T-helper 2 cell (primary cell): ENCODE measurements at regions not wholly inside any gene's neighbourhood (a gene's known extent, or its start where the extent isn't known, plus 50 kb on each side); places are given as distances from the start of the nearest gene placed in this dataset.
"Not testable (repeated sequence)": the region's sequence is repeated elsewhere in the genome, so short reads cannot be mapped to it uniquely, and the experiment has no call there.

Source experiments
- DNase-seq, 5 experiments: peaks; one replicate each; pipeline versions ENCODE4 v3.0.0 to v3.0.0-alpha.2; 2012 to 2022

DNA sequence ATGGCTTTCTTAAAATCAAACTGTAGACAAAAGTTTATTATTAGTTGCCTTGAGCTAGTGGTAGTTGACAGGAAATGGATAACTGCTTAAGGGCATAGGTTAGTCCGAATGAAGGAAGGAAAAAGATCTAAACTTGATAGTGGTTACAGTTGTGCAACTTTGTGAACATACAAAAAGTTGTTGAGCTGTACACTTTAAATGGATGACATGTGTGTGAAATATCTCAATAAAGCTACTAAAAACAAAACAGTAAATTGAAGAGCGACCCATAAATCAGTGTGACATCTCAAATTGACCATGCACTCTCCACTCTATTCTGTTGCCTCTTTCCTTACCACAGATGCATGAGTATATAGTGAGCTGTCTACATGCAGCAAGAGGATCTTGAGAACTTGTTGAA, 1757.8 kb downstream of the PCDH9 start:
- no peak for DNase-seq

DNA sequence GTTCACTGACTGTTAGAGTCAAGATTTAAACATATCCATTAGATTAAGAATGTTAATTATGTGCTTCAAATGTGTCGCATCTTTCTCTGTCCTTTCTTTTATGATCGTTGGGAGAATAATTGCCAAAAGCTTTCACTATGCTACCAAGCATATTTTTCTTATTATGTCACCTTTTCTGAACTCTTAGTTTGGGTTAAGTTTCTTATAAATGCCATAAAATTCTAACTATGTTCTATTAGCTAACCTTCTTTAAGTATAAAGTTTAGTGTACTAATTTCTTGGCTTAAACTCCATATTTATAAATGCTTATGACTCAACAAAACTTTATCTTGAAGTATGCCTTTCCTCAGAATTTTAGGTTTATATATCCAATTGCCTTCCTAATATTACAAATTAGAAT, 1759.4 kb downstream of the PCDH9 start:
- DNase-seq: no peak

GRCh38 chr13:65468628-65469027, 1761.5 kb downstream of the PCDH9 start:
- no peak for DNase-seq

DNA sequence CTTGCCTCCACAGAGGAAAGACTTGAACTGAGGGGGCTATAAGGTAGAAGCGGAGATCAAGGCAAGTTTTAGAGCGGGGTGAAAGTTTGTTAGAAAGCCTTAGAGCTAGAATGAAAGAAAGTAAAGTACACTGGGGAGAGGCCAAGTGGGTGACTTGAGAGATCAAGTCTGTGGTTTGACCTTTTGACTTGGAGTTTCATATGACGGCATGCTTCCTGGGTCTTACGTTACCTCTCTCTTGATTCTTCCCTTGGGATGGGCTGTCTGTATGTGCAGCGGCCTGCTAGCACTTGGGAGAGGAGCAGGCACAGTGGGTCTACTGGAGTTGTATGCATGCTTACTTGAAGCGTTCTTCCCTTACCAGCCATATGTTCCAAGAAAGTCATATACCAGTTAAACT, 1768.5 kb downstream of the PCDH9 start:
- DNase-seq: no peak

DNA sequence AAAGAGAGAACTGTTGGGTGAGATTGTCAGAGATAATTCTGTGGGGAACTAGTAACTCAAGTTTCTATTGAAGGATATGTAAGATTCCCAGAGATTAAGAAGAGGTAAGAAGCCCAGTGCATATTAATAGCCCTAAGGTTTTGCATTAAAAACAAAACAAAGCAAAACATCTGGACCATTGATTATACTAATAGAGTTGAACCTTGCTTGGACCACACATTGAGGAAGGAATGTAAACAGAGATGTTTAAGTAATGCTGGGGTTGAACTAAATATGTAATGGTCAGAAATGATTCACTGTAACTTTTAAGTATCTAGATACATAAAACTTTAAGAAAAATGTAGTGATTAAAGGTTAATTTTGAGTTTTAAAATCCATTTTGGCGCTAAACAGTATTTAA, 1770.0 kb downstream of the PCDH9 start:
- no peak for DNase-seq

GRCh38 chr13:65456150-65456912, 1773.8 kb downstream of the PCDH9 start:
- no peak for DNase-seq

DNA sequence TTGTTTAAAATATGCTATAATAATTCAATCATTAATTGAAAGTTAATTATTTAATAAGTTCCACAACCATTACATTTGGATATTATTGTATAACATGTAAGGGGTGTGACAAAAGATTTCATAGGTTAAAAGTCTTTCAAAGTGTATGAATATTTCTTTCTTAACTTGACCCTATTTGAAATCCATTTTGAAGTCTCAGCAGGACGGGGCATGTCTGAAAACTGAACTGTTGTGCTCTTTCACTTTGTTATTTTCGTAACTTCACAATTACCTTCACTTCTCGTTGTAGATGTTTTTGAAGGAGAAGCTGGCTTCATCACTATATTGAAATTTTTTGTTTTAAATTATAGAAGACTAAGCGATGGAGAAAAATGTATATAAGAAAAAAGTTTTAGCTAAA, 1775.7 kb downstream of the PCDH9 start:
- DNase-seq: no peak

GRCh38 chr13:65453982-65454381, 1776.2 kb downstream of the PCDH9 start:
- DNase-seq: no peak

GRCh38 chr13:65445340-65445739, 1784.8 kb downstream of the PCDH9 start:
- no peak for DNase-seq

DNA sequence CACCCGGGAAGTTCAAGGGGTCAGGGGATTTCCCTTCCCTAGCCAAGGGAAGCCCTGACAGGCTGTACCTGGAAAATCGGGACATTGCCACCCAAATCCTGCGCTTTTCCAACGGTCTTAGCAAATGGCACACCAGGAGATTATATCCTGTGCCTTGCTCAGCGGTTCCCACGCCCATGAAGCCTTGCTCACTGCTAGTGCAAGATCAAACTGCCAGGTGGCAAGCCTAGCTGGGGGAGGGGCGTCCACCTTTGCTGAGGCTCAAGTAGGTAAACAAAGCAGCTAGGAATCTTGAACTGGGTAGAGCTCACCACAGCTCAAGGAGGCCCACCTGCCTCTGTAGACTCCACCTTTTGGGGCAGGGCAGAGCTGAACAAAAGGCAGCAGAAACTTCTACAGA, 1794.5 kb downstream of the PCDH9 start:
- DNase-seq: no peak

GRCh38 chr13:65417953-65418352, 1812.2 kb downstream of the PCDH9 start:
- no peak for DNase-seq

DNA sequence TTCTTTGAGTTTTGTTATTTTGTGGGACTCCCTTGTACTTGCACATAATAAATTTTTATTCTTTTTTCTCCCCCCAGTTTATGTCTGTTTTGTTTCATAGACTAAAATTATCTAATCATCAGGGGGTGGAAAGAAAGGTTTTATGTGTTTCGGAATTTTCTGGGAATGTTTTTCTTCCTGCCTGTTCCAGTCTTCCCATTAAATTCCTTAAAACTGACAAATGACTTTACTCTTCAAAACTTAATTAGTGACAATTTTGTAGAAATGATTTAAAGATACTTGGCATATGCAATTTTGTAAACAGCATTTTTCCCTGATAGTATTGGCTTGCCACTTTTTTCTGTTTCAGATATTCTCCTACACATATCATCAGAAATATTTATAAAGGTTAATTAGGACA, 1813.4 kb downstream of the PCDH9 start:
- no peak for DNase-seq

DNA sequence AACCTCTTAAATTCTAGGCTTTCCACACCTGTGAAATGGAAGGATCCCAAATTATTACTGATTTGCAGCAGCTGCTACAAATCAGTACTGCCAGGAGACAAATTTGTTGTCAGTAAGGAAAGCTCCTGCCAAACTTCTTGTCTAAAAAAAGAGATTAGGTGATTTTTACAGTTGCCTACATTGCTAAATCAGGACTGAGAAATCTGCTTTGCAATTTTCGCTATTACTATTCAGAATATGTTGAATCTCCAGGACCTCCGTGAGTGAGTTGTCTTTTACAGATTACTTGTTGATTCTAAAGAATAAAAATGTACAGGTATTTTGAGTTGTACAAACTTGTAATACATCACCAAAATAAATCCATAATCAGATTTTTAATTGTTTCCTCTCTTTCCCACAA, 1815.9 kb downstream of the PCDH9 start:
- DNase-seq: no peak

GRCh38 chr13:65411521-65411920, 1818.6 kb downstream of the PCDH9 start:
- DNase-seq: no peak

- no peak for DNase-seq
These were observed 1819.3 kb downstream of the PCDH9 start for GRCh38 chr13:65410791-65411190.

GRCh38 chr13:65401315-65401714, 1828.8 kb downstream of the PCDH9 start:
- no peak for DNase-seq

GRCh38 chr13:65400702-65401101, 1829.4 kb downstream of the PCDH9 start:
- no peak for DNase-seq

DNA sequence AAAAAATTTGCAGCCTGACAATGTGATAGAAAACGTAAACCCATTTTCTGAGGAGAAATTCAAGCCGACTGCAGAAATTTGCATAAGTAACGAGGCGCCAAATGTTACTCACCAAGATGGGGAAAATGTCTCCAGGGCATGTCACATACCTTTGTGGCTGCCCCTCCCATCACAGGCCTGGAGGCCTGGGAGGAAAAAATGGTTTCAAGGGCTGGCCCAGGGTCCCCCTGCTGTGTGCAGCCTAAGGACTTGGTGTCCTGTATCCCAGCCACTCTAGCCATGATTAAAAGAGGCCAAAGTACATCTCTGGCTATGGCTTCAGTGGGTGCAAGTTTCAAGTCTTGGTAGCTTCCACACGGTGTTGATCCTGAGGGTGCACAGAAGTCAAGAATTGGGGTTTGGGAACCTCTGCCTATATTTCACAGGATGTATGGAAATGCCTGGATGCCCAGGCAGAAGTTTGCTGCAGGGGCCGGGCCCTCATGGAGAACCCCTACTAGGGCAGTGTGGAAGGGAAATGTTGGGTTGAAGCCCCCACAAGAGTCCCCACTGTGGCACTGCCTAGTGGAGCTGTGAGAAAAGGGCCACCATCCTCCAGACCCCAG, 1842.3 kb downstream of the PCDH9 start:
- no peak for DNase-seq

GRCh38 chr13:65378943-65379519, 1851.1 kb downstream of the PCDH9 start:
- DNase-seq: no peak

GRCh38 chr13:65378484-65378883, 1851.7 kb downstream of the PCDH9 start:
- no peak for DNase-seq

DNA sequence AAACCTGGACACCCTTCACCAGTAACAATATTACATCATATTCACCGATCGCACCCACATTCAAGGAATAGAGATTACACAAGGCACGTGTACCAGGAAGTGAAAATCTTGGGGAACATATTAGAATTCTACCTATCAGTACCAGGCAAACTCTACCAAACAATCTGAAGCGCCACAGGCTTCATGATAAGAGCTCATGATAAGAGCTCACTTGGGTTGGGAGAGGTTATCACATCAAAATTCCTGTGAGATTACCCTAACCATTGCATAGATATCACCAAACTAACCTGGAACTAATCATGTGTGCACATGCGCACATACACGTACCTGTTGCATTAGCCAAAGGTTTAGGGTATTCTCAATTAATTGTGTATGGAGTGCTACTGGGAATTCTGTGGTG, 1861.3 kb downstream of the PCDH9 start:
- DNase-seq: no peak

- DNase-seq: no peak
These were observed 1876.2 kb downstream of the PCDH9 start for GRCh38 chr13:65353951-65354350.

GRCh38 chr13:65353150-65353549, 1877.0 kb downstream of the PCDH9 start:
- DNase-seq: not testable (repeated sequence)

DNA sequence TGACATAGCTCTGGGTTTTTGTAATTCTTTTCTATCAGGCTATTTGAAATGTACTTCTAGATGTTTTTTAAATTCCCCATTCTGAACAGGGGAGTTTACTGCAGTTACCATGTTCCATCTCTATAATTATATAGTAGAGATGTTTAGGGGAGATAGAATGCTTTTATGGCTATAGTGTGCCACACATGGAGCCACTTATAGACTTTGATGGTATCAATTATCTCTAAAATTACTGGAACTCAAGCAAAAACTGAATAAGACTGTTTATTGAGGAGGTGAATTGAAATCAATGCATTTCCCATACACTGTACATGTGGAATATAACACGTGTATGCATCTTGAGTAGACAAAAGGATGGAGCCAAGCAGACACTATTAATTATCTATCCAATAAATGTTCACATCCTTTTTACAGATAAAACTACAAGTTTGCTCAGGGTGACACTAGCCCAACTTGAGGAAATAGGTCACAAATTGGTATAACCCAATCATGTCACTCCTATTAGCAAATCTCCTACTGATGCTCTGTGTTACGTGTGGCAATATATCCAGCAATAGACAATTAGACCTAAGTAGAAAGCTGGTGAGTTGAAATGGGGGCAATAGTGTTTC, 1882.6 kb downstream of the PCDH9 start:
- no peak for DNase-seq
